H1 (cell line): ENCODE measurements at regions not wholly inside any gene's neighbourhood (a gene's known extent, or its start where the extent isn't known, plus 50 kb on each side); places are given as distances from the start of the nearest gene placed in this dataset.

Source experiments
- CTCF ChIA-PET: fragments of 300-600 bp; sonication (Branson Sonifier 250); formaldehyde crosslinking; loops from one replicate; lab custom pipeline; 2021; ENCODE audit not compliant: partially characterized antibody; lab: Charles Lee
- POLR2A ChIA-PET: fragments of 300-600 bp; sonication (Branson Sonifier 250); formaldehyde crosslinking; loops from one replicate; lab custom pipeline; 2021; ENCODE audit warnings: inconsistent platforms; ENCODE audit not compliant: partially characterized antibody; lab: Charles Lee
- DNase-seq, 2 experiments: peaks; one replicate each; pipeline versions ENCODE4 v3.0.0 to v3.0.0-alpha.2; 2010 to 2022; ENCODE audit warnings: low spot score in 2 of 2, low read depth in 1 of 2, mixed read lengths in 1 of 2
- FAIRE-seq: peaks from 2 replicates; lab custom pipeline; 2011; peaks lifted over from hg19 to GRCh38; lab: Jason Lieb, UNC
- H2AFZ ChIP-seq: 2 replicates; pipeline ENCODE4 v1.8.1; 2012; ENCODE audit warnings: low read length, inconsistent platforms
- H2AK5ac ChIP-seq: 2 replicates; pipeline ENCODE4 v1.6.1; 2013; ENCODE audit warnings: low read depth, low read length
- H2BK120ac ChIP-seq: replicated peaks from 2 replicates; pipeline ENCODE3; 2013; ENCODE audit warnings: low read depth, low read length, inconsistent platforms
- H2BK12ac ChIP-seq: 2 replicates; pipeline ENCODE4 v1.6.1; 2013; ENCODE audit warnings: low read depth, low read length
- H2BK15ac ChIP-seq: 2 replicates; pipeline ENCODE4 v1.6.1; 2013; ENCODE audit warnings: low read length
- H2BK20ac ChIP-seq: 2 replicates; pipeline ENCODE4 v1.6.1; 2013; ENCODE audit warnings: low read length
- H2BK5ac ChIP-seq: 2 replicates; pipeline ENCODE4 v1.6.1; 2013; ENCODE audit warnings: low read depth, low read length
- H3K14ac ChIP-seq: 2 replicates; pipeline ENCODE4 v1.6.1; 2013; ENCODE audit warnings: inconsistent platforms; ENCODE audit not compliant: insufficient read length
- H3K18ac ChIP-seq: 2 replicates; pipeline ENCODE4 v1.6.1; 2013; ENCODE audit warnings: low read length; ENCODE audit errors: extremely low read depth
- H3K23ac ChIP-seq: 2 replicates; pipeline ENCODE4 v1.6.1; 2013; ENCODE audit warnings: inconsistent platforms; ENCODE audit not compliant: insufficient read length
- H3K23me2 ChIP-seq: 2 replicates; pipeline ENCODE4 v1.6.1; 2013; ENCODE audit warnings: low read depth, low read length
- H3K27ac ChIP-seq: 2 replicates; pipeline ENCODE4 v1.6.1; 2011; ENCODE audit warnings: low read depth, low read length, inconsistent platforms
- H3K27me3 ChIP-seq, 4 experiments: replicated peaks in 1 of 4; 1 replicate in 1 of 4; 2 replicates in 3 of 4; pipeline versions ENCODE4 v1.6.1 to v1.8.1; 2011 to 2013; ENCODE audit warnings: low read length in 3 of 4, mild to moderate bottlenecking in 3 of 4, inconsistent platforms in 2 of 4, mixed read lengths in 2 of 4, moderate library complexity in 1 of 4; ENCODE audit not compliant: control insufficient read depth in 3 of 4, insufficient read depth in 3 of 4; ENCODE audit errors: extremely low read depth in 1 of 4
- H3K36me3 ChIP-seq, 4 experiments: 2 replicates each; pipeline versions ENCODE4 v1.6.1 to v1.8.1; 2011 to 2013; ENCODE audit warnings: mild to moderate bottlenecking in 4 of 4, low read length in 3 of 4, moderate library complexity in 2 of 4, control low read depth in 1 of 4, inconsistent platforms in 1 of 4; ENCODE audit not compliant: insufficient read depth in 4 of 4, control insufficient read depth in 2 of 4
- H3K4ac ChIP-seq: replicated peaks from 2 replicates; pipeline ENCODE3; 2013; ENCODE audit warnings: low read length, low read depth, mixed read lengths, inconsistent platforms; ENCODE audit not compliant: insufficient read length
- H3K4me1 ChIP-seq, 4 experiments: replicated peaks in 1 of 4; 1 replicate in 1 of 4; 2 replicates in 3 of 4; pipeline versions ENCODE4 v1.6.1 to v1.8.1; 2011 to 2013; ENCODE audit warnings: low read length in 3 of 4, inconsistent platforms in 2 of 4, mixed read lengths in 1 of 4; ENCODE audit not compliant: insufficient read depth in 4 of 4, control insufficient read depth in 3 of 4
- H3K4me2 ChIP-seq, 2 experiments: 2 replicates each; pipeline versions ENCODE4 v1.6.1 to v1.8.1; 2011 to 2013; ENCODE audit warnings: low read depth in 2 of 2, low read length in 2 of 2, control low read depth in 1 of 2, inconsistent platforms in 1 of 2, mild to moderate bottlenecking in 1 of 2; ENCODE audit not compliant: insufficient read depth in 1 of 2
- H3K4me3 ChIP-seq, 4 experiments: fragments of 200-600, 300-600 bp in 1 of 4; sonication (generic), shearing (Covaris generic), sonication (Bioruptor Twin) in 1 of 4; 2 replicates each; pipeline versions ENCODE4 v1.5.1 to v1.8.1; 2011 to 2016; ENCODE audit warnings: low read length in 4 of 4, low read depth in 3 of 4, control low read depth in 2 of 4, inconsistent platforms in 2 of 4, mild to moderate bottlenecking in 2 of 4, mixed read lengths in 1 of 4, moderate library complexity in 1 of 4; ENCODE audit not compliant: insufficient read depth in 2 of 4; ENCODE audit errors: extremely low read depth in 1 of 4
- H3K56ac ChIP-seq: replicated peaks from 2 replicates; pipeline ENCODE3; 2013; ENCODE audit warnings: low read depth, mild to moderate bottlenecking, mixed read lengths, low read length, inconsistent platforms; ENCODE audit not compliant: insufficient read length
- H3K79me1 ChIP-seq: 2 replicates; pipeline ENCODE4 v1.6.1; 2013; ENCODE audit warnings: low read depth, low read length, control low read depth
- H3K79me2 ChIP-seq, 2 experiments: 2 replicates each; pipeline versions ENCODE4 v1.6.1 to v1.8.1; 2012 to 2013; ENCODE audit warnings: low read length in 2 of 2, mild to moderate bottlenecking in 2 of 2, inconsistent platforms in 1 of 2; ENCODE audit not compliant: insufficient read depth in 2 of 2, control insufficient read depth in 1 of 2
- H3K9ac ChIP-seq, 4 experiments: replicated peaks in 1 of 4; 1 replicate in 1 of 4; 2 replicates in 3 of 4; pipeline versions ENCODE4 v1.6.1 to v1.8.1; 2011 to 2013; ENCODE audit warnings: low read depth in 3 of 4, low read length in 3 of 4, control low read depth in 2 of 4, mild to moderate bottlenecking in 2 of 4, moderate library complexity in 2 of 4, inconsistent platforms in 1 of 4; ENCODE audit errors: extremely low read depth in 1 of 4
- H3K9me3 ChIP-seq, 2 experiments: 2 replicates each; pipeline versions ENCODE4 v1.6.1 to v1.8.1; 2012 to 2013; ENCODE audit warnings: mild to moderate bottlenecking in 2 of 2, moderate library complexity in 2 of 2, control low read depth in 1 of 2, inconsistent platforms in 1 of 2, low read depth in 1 of 2, low read length in 1 of 2, mixed read lengths in 1 of 2; ENCODE audit not compliant: insufficient read depth in 2 of 2
- H4K20me1 ChIP-seq, 2 experiments: replicated peaks in 1 of 2; 2 replicates each; pipeline versions ENCODE3 to v1.8.1; 2011 to 2013; ENCODE audit warnings: inconsistent platforms in 2 of 2, low read length in 2 of 2, mild to moderate bottlenecking in 1 of 2; ENCODE audit not compliant: insufficient read depth in 2 of 2, control insufficient read depth in 1 of 2
- H4K5ac ChIP-seq: 2 replicates; pipeline ENCODE4 v1.6.1; 2013; ENCODE audit warnings: low read length, low read depth, mixed read lengths, inconsistent platforms; ENCODE audit not compliant: insufficient read length
- H4K8ac ChIP-seq: 2 replicates; pipeline ENCODE4 v1.8.0; 2013; ENCODE audit warnings: mild to moderate bottlenecking, moderate library complexity, low read length, inconsistent platforms; ENCODE audit not compliant: insufficient read depth; ENCODE audit errors: extremely low read depth
- H4K91ac ChIP-seq: replicated peaks from 2 replicates; pipeline ENCODE3; 2013; ENCODE audit warnings: low read length, mixed read lengths, inconsistent platforms; ENCODE audit not compliant: insufficient read length
- ASH2L ChIP-seq: fragments of 200-600, 300-600 bp; sonication (generic); IDR thresholded peaks from one replicate; pipeline ENCODE4 v1.7.1; 2017; ENCODE audit warnings: low read length
- ATF2 ChIP-seq: IDR thresholded peaks from 2 replicates; pipeline ENCODE4 v1.6.1; 2012; ENCODE audit warnings: low read length, inconsistent platforms
- BRCA1 ChIP-seq: IDR thresholded peaks from 2 replicates; pipeline ENCODE4 v1.6.1; 2012; ENCODE audit warnings: low read depth, low read length, improper control_type of control experiment
- CBX8 ChIP-seq: fragments of 300-800, 300-1000 bp; sonication (generic); IDR thresholded peaks from 2 replicates; pipeline ENCODE4 v1.7.1; 2016; ENCODE audit warnings: low read depth, low read length, borderline replicate concordance
- FOSL1 ChIP-seq: IDR thresholded peaks from 2 replicates; pipeline ENCODE4 v1.6.1; 2011; ENCODE audit warnings: mild to moderate bottlenecking, low read depth, low read length, moderate library complexity; ENCODE audit not compliant: insufficient read depth
- MAFK ChIP-seq: IDR thresholded peaks from 2 replicates; pipeline ENCODE4 v1.6.1; 2012; ENCODE audit warnings: low read depth, mild to moderate bottlenecking, improper control_type of control experiment, low read length
- POLR2AphosphoS5 ChIP-seq: IDR thresholded peaks from 2 replicates; pipeline ENCODE4 v1.6.1; 2011; ENCODE audit warnings: low read depth, low read length
- RAD21 ChIP-seq, 2 experiments: IDR thresholded peaks in 1 of 2; conservative IDR thresholded peaks in 1 of 2; 2 replicates each; pipeline ENCODE4 v1.6.1; 2011; ENCODE audit warnings: low read depth in 2 of 2, low read length in 2 of 2, improper control_type of control experiment in 1 of 2, inconsistent platforms in 1 of 2, mild to moderate bottlenecking in 1 of 2, moderate library complexity in 1 of 2
- RBBP5 ChIP-seq: IDR thresholded peaks from 2 replicates; pipeline ENCODE4 v1.7.1; 2012; ENCODE audit warnings: low read depth, mild to moderate bottlenecking, inconsistent platforms, low read length, moderate library complexity, borderline replicate concordance
- SRF ChIP-seq: IDR thresholded peaks from 2 replicates; pipeline ENCODE4 v1.6.1; 2011; ENCODE audit warnings: mild to moderate bottlenecking, low read depth, low read length, moderate library complexity
- TBP ChIP-seq: IDR thresholded peaks from 2 replicates; pipeline ENCODE4 v1.6.1; 2011; ENCODE audit warnings: low read depth, low read length, improper control_type of control experiment
- YY1 ChIP-seq: IDR thresholded peaks from 2 replicates; pipeline ENCODE4 v1.6.1; 2011; ENCODE audit warnings: low read depth, mild to moderate bottlenecking, low read length
- WGBS, 2 experiments: shearing (Covaris generic) in 1 of 2; methylation state at CpG; one replicate each; pipeline versions ENCODE4 v1.1.6 to v1.1.7; 2013 to 2015; ENCODE audit warnings: low lambda C conversion rate in 2 of 2, mixed read lengths in 2 of 2, inconsistent platforms in 1 of 2, low coverage in 1 of 2, missing lambda C conversion rate in 1 of 2; ENCODE audit not compliant: insufficient replicate concordance in 2 of 2, insufficient coverage in 1 of 2, insufficient read length in 1 of 2; ENCODE audit errors: extremely low coverage in 1 of 2, missing lambda C conversion rate in 1 of 2; 5-methylcytosine and 5-hydroxymethylcytosine counted together

DNA sequence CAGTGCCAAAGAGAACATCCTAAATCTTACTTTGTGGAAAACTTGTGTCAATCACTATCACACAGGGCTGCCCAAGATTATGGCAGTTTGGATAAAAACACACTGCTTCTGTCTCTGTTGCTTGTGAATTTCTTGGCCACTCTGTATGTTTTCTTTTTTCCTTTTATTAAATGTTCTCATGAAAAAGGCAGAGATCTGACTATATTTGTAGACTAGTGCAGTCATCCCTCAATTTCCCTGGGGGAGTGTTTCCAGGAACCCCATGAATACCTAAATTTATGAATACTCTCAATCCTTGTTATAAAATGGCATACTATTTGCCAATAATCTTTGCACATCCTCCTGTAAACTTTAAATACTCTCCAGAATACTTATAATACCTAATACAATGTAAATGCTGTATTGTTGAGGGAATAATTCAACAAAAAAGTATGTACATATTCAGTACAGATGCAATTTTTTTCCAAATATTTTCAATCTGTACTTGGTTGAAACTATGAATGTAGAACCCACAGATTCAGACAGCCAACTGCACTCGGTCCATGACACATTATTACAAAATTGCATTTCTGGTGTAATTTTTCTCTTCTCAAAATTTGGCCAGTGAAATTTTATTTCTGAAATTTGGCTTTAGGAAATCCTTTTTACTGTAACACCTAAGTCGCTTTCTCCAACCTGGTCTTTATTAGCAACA, 391.9 kb upstream of the PRR16 start:
- FAIRE-seq, result no peak
- Histone ChIP-seq H3K4me1 (no peaks in the 10 kb centered on the region), H3K27me3 (no peaks in the 10 kb centered on the region), H3K79me2 (no peaks in the 10 kb centered on the region), H3K36me3 (no peaks in the 10 kb centered on the region), H4K8ac (no peak overlapping the region), H3K14ac (no peak overlapping the region), H3K27ac (no peak overlapping the region), H2BK12ac (no peak overlapping the region), H3K9ac (no peak overlapping the region), H4K20me1 (no peaks in the 10 kb centered on the region), H3K79me1 (no peaks in the 10 kb centered on the region), H2BK120ac (no peak overlapping the region), H2BK5ac (no peak overlapping the region), H3K9me3 (no peaks in the 10 kb centered on the region), H2AK5ac (no peak overlapping the region), H3K56ac (no peak overlapping the region), H4K5ac (no peak overlapping the region), H2AFZ (no peak overlapping the region), H3K4me3 (no peak overlapping the region), H3K23me2 (no peaks in the 10 kb centered on the region), H2BK20ac (no peak overlapping the region), H4K91ac (no peak overlapping the region), H3K23ac (no peak overlapping the region), H3K4me2 (no peak overlapping the region), H2BK15ac (no peak overlapping the region), H3K18ac (no peak overlapping the region), H3K4ac (no peak overlapping the region)
- CTCF ChIA-PET, result interaction anchor here (0.7 to 1.1 kb wide), 3 partner anchors 9 to 18 kb away, joined by 3 to 5 read pairs (median 3); no protein-coding TSS in a partner anchor
- WGBS, 2 experiments, result 94% methylated on average over 2 of the region's 2 CpGs; no CpG with 5 or more reads in 1 of the 2 experiments
- DNase-seq, result no peak
- POLR2A ChIA-PET, result no interaction called here
- TF ChIP-seq ATF2 (no peak), MAFK (no peak), RAD21 (IDR thresholded peaks at IDR 0.05 in 1 of 2, conservative IDR thresholded peaks at IDR 0.05 in 1 of 2; ENCODE audit: low read depth in 2 of 2, low read length in 2 of 2) (no peak), FOSL1 (no peak), SRF (no peak), ASH2L (no peak), CBX8 (no peak), YY1 (no peak), BRCA1 (no peak), RBBP5 (no peak), POLR2AphosphoS5 (no peak), TBP (no peak)
